A549 (cell line): ENCODE measurements at regions not wholly inside any gene's neighbourhood (a gene's known extent, or its start where the extent isn't known, plus 50 kb on each side); places are given as distances from the start of the nearest gene placed in this dataset.

Source experiments
- ATAC-seq, 2 experiments: fragments of 200-7000 bp in 1 of 2; fragments of >200 bp in 1 of 2; cut with Nextera tagmentation in 1 of 2; cut with Tn5 transposase in 1 of 2; 3 replicates each; pipeline versions ENCODE4 v1.8.0 to v1.9.1; 2018 to 2020; ENCODE audit warnings: mild to moderate bottlenecking in 1 of 2, moderate library complexity in 1 of 2
- CTCF ChIA-PET: fragments of 300-600 bp; sonication (Branson Sonifier 250); formaldehyde crosslinking; extraction: SDS; loops from one replicate; lab custom pipeline; 2021; ENCODE audit warnings: antibody characterized with exemption, inconsistent platforms; lab: Yijun Ruan, JAX
- POLR2A ChIA-PET: fragments of 350-600 bp; formaldehyde crosslinking; extraction: SDS; loops from one replicate; lab custom pipeline; 2021; ENCODE audit warnings: antibody characterized with exemption, inconsistent platforms; lab: Yijun Ruan, JAX
- DNase-seq, 2 experiments: peaks; one replicate each; pipeline versions ENCODE4 v3.0.0 to v3.0.0-alpha.2; 2011 to 2016; ENCODE audit warnings: low read depth in 1 of 2, low spot score in 1 of 2
- FAIRE-seq: peaks from 2 replicates; lab custom pipeline; 2011; peaks lifted over from hg19 to GRCh38; lab: Jason Lieb, UNC
- H3K27ac ChIP-seq, 2 experiments: fragments of >200 bp; sonication (Bioruptor Twin); formaldehyde crosslinking; 3 replicates each; pipeline ENCODE4 v1.5.1; 2016 to 2017
- H3K4me1 ChIP-seq: fragments of >200 bp; sonication (Bioruptor Twin); formaldehyde crosslinking; 3 replicates; pipeline ENCODE4 v1.6.1; 2016
- H3K4me2 ChIP-seq: fragments of >200 bp; sonication (Bioruptor Twin); formaldehyde crosslinking; 3 replicates; pipeline ENCODE4 v1.6.1; 2016
- H3K4me3 ChIP-seq: fragments of >200 bp; sonication (Bioruptor Twin); formaldehyde crosslinking; 3 replicates; pipeline ENCODE4 v1.5.1; 2016
- H3K9me3 ChIP-seq: fragments of >200 bp; sonication (Bioruptor Twin); formaldehyde crosslinking; 3 replicates; pipeline ENCODE4 v1.6.1; 2016
- BCL3 ChIP-seq: fragments of >200 bp; sonication (Bioruptor Twin); formaldehyde crosslinking; IDR thresholded peaks from 3 replicates; pipeline ENCODE4 v1.6.1; 2016
- CBX2 ChIP-seq: fragments of 200-600 bp; sonication (generic); IDR thresholded peaks from 2 replicates; pipeline ENCODE4 v1.6.1; 2016; ENCODE audit warnings: low read depth, mild to moderate bottlenecking, borderline replicate concordance
- CBX8 ChIP-seq: fragments of 200-600 bp; sonication (generic); IDR thresholded peaks from 2 replicates; pipeline ENCODE4 v1.6.1; 2016
- CEBPB ChIP-seq, 2 experiments: fragments of >200 bp in 1 of 2; sonication (Bioruptor Twin) in 1 of 2; formaldehyde crosslinking in 1 of 2; IDR thresholded peaks; 2 replicates each; pipeline ENCODE4 v1.6.1; 2012 to 2016
- CHD4 ChIP-seq: fragments of 200-600 bp; sonication (generic); IDR thresholded peaks from 2 replicates; pipeline ENCODE4 v1.6.1; 2016; ENCODE audit warnings: antibody characterized with exemption, mild to moderate bottlenecking, borderline replicate concordance
- E2F6 ChIP-seq: IDR thresholded peaks from 2 replicates; pipeline ENCODE4 v1.6.1; 2012; ENCODE audit warnings: low read depth, borderline replicate concordance
- EHF ChIP-seq: fragments of 250-450 bp; sonication (Bioruptor Pico); IDR thresholded peaks from 2 replicates; pipeline ENCODE4 v1.5.0; 2020; ENCODE audit warnings: mild to moderate bottlenecking
- EHMT2 ChIP-seq: fragments of 200-600 bp; sonication (generic); IDR thresholded peaks from 2 replicates; pipeline ENCODE4 v1.6.1; 2016; ENCODE audit warnings: antibody characterized with exemption, low read depth, mild to moderate bottlenecking, moderate library complexity
- ELK1 ChIP-seq: fragments of 150-350 bp; IDR thresholded peaks from 2 replicates; pipeline ENCODE4 v1.6.1; 2014; ENCODE audit warnings: low read depth, mild to moderate bottlenecking, low read length
- EP300 ChIP-seq, 2 experiments: fragments of >200 bp; sonication (Bioruptor Twin); formaldehyde crosslinking; IDR thresholded peaks; 2 replicates in 1 of 2; 3 replicates in 1 of 2; pipeline ENCODE4 v1.6.1; 2016 to 2017
- FOSL2 ChIP-seq, 2 experiments: fragments of 450-650 bp in 1 of 2; fragments of >200 bp in 1 of 2; sonication (Bioruptor Twin) in 1 of 2; formaldehyde crosslinking; IDR thresholded peaks; 2 replicates each; pipeline versions ENCODE4 v1.5.0 to v1.6.1; 2016 to 2020; ENCODE audit warnings: mild to moderate bottlenecking in 1 of 2, moderate library complexity in 1 of 2
- HES2 ChIP-seq: fragments of >200 bp; sonication (Bioruptor Twin); formaldehyde crosslinking; IDR thresholded peaks from 2 replicates; pipeline ENCODE4 v1.6.1; 2016
- JUN ChIP-seq, 2 experiments: fragments of >200 bp; sonication (Bioruptor Twin); formaldehyde crosslinking; IDR thresholded peaks; 2 replicates in 1 of 2; 3 replicates in 1 of 2; pipeline ENCODE4 v1.6.1; 2016 to 2017
- JUNB ChIP-seq: fragments of >200 bp; sonication (Bioruptor Twin); formaldehyde crosslinking; IDR thresholded peaks from 2 replicates; pipeline ENCODE4 v1.6.1; 2016
- KDM1A ChIP-seq: fragments of 200-600 bp; sonication (generic); IDR thresholded peaks from 2 replicates; pipeline ENCODE4 v1.6.1; 2016; ENCODE audit warnings: low read depth, mild to moderate bottlenecking
- KDM5A ChIP-seq: fragments of 200-600 bp; sonication (generic); IDR thresholded peaks from 2 replicates; pipeline ENCODE4 v1.6.1; 2016; ENCODE audit warnings: antibody characterized with exemption, mild to moderate bottlenecking
- MAX ChIP-seq: IDR thresholded peaks from 2 replicates; pipeline ENCODE4 v1.6.1; 2012
- NPAS2 ChIP-seq: fragments of 250-450 bp; sonication (Bioruptor Pico); IDR thresholded peaks from 2 replicates; pipeline ENCODE4 v1.8.0; 2022; ENCODE audit warnings: mild to moderate bottlenecking, moderate library complexity, borderline replicate concordance
- POLR2A ChIP-seq: IDR thresholded peaks from 2 replicates; pipeline ENCODE4 v1.6.1; 2012; ENCODE audit warnings: mild to moderate bottlenecking, low read length
- POLR2AphosphoS2 ChIP-seq: conservative IDR thresholded peaks from 2 replicates; pipeline ENCODE4 v1.6.1; 2012; ENCODE audit warnings: low read length, improper control_type of control experiment, inconsistent platforms
- REST ChIP-seq: fragments of 200-600 bp; sonication (generic); IDR thresholded peaks from 2 replicates; pipeline ENCODE4 v1.6.1; 2016; ENCODE audit warnings: antibody characterized with exemption, mild to moderate bottlenecking, moderate library complexity
- RNF2 ChIP-seq: fragments of 200-600 bp; sonication (generic); IDR thresholded peaks from 2 replicates; pipeline ENCODE4 v1.6.1; 2016; ENCODE audit warnings: low read depth, mild to moderate bottlenecking, antibody characterized with exemption, moderate library complexity, borderline replicate concordance
- ZNF302 ChIP-seq: fragments of 250-450 bp; sonication (Bioruptor Pico); IDR thresholded peaks from 2 replicates; pipeline ENCODE4 v1.9.0; 2021; ENCODE audit warnings: inconsistent platforms, mild to moderate bottlenecking, moderate library complexity
- ZSCAN20 ChIP-seq: fragments of 250-450 bp; sonication (Bioruptor Pico); IDR thresholded peaks from 2 replicates; pipeline ENCODE4 v1.8.0; 2022; ENCODE audit warnings: mild to moderate bottlenecking, moderate library complexity
- WGBS: methylation state at CpG from one replicate; pipeline ENCODE4 v1.1.6; 2017; ENCODE audit errors: missing lambda C conversion rate; 5-methylcytosine and 5-hydroxymethylcytosine counted together

- no peak for TF ChIP-seq REST
- TF ChIP-seq HES2 = no peak
These were observed 480.4 kb downstream of the SOX6 start (continued) for GRCh38 chr11:15875943-15876342.

GRCh38 chr11:15878756-15879155 lies 477.6 kb downstream of the SOX6 start:
- WGBS = 5% methylated on average over 1 of the region's 1 CpG
- POLR2A ChIA-PET = no interaction called here
- no peak for TF ChIP-seq ELK1
- TF ChIP-seq ZNF302 (CRISPR knock-in tag) = no peak
- TF ChIP-seq ZSCAN20 = no peak
- TF ChIP-seq KDM1A = no peak
- no peak for TF ChIP-seq CBX2
- no peak for TF ChIP-seq EHMT2
- TF ChIP-seq POLR2A = no peak
- TF ChIP-seq EP300 (IDR thresholded peaks at IDR 0.05) = no peak
- TF ChIP-seq JUNB = no peak
- TF ChIP-seq FOSL2 (IDR thresholded peaks at IDR 0.05) = no peak
- TF ChIP-seq FOSL2 (CRISPR knock-in tag; IDR thresholded peaks at IDR 0.05) = no peak
- TF ChIP-seq CBX8 = no peak
- TF ChIP-seq BCL3 = no peak
- TF ChIP-seq RNF2 = no peak
- no peak for TF ChIP-seq JUN (IDR thresholded peaks at IDR 0.05)
- no peak for TF ChIP-seq CEBPB (IDR thresholded peaks at IDR 0.05)
- TF ChIP-seq, all 56 proteins: peak for 0
- Histone ChIP-seq H3K4me3 (no peak overlapping the region), H3K27ac (no peak overlapping the region), H3K4me2 (no peak overlapping the region), H3K4me1 (no peaks in the 10 kb centered on the region), H3K9me3 (no peaks in the 10 kb centered on the region)
- CTCF ChIA-PET = no interaction called here
- FAIRE-seq = no peak
- DNase-seq = no peak
- no peak for ATAC-seq

- no peaks in the 10 kb centered on the region for H3K4me1 ChIP-seq
- no peak for ATAC-seq
- no peak for DNase-seq
- CTCF ChIA-PET = interaction anchor here (1.3 kb wide), 1 partner anchor 10 kb away, joined by 6 read pairs; no protein-coding TSS in a partner anchor
- FAIRE-seq = no peak
- POLR2A ChIA-PET = no interaction called here
- 30% methylated on average over 3 of the region's 3 CpGs for WGBS
- no peak for TF ChIP-seq KDM1A
- TF ChIP-seq EHF (CRISPR knock-in tag) = no peak
- no peak for TF ChIP-seq E2F6
- TF ChIP-seq EHMT2 = no peak
- TF ChIP-seq POLR2AphosphoS2 = no peak
- no peak for TF ChIP-seq CHD4
- no peak for TF ChIP-seq NPAS2 (CRISPR knock-in tag)
- TF ChIP-seq MAX = no peak
- TF ChIP-seq KDM5A = no peak
- no peak for TF ChIP-seq BCL3
- TF ChIP-seq, all 56 proteins: peak for 0
- H3K4me3 ChIP-seq = no peak overlapping the region
- H3K4me2 ChIP-seq = no peak overlapping the region
- no peak overlapping the region for H3K27ac ChIP-seq
- no peaks in the 10 kb centered on the region for H3K9me3 ChIP-seq
These were observed 476.1 kb downstream of the SOX6 start for GRCh38 chr11:15880291-15880690.
